Neural progenitor cell (in vitro differentiated cells): ENCODE measurements at regions not wholly inside any gene's neighbourhood (a gene's known extent, or its start where the extent isn't known, plus 50 kb on each side); places are given as distances from the start of the nearest gene placed in this dataset.

ENCODE experiments used
- DNase-seq: peaks from one replicate; pipeline ENCODE4 v3.0.0-alpha.2; 2016; ENCODE audit warnings: low spot score
- H2AFZ ChIP-seq: fragments of 200-600 bp; sonication (generic); replicated peaks from 2 replicates; pipeline ENCODE4 v1.6.1; 2016; ENCODE audit warnings: antibody characterized with exemption
- H3F3A ChIP-seq: fragments of 200-600 bp; sonication (generic); 2 replicates; pipeline ENCODE4 v1.6.1; 2016; ENCODE audit warnings: antibody characterized with exemption, low read depth
- H3K27ac ChIP-seq: fragments of 200-600 bp; sonication (generic); 2 replicates; pipeline ENCODE4 v1.5.1; 2016; ENCODE audit warnings: mild to moderate bottlenecking
- H3K27me3 ChIP-seq: fragments of 200-600 bp; sonication (generic); 2 replicates; pipeline ENCODE4 v1.6.1; 2016; ENCODE audit warnings: mild to moderate bottlenecking, moderate library complexity
- H3K36me3 ChIP-seq: fragments of 200-600 bp; sonication (generic); 2 replicates; pipeline ENCODE4 v1.5.1; 2016
- H3K4me1 ChIP-seq: fragments of 200-600 bp; sonication (generic); 2 replicates; pipeline ENCODE4 v1.6.1; 2016; ENCODE audit warnings: mixed run types
- H3K4me2 ChIP-seq: fragments of 200-600 bp; sonication (generic); 2 replicates; pipeline ENCODE4 v1.6.1; 2016
- H3K4me3 ChIP-seq: fragments of 200-600 bp; sonication (generic); 2 replicates; pipeline ENCODE4 v1.5.1; 2016
- H3K79me2 ChIP-seq: fragments of 200-600 bp; sonication (generic); 2 replicates; pipeline ENCODE4 v1.6.1; 2016; ENCODE audit warnings: low read depth
- H3K9ac ChIP-seq: fragments of 200-600 bp; sonication (generic); 2 replicates; pipeline ENCODE4 v1.6.1; 2016
- H3K9me3 ChIP-seq: fragments of 200-600 bp; sonication (generic); 2 replicates; pipeline ENCODE4 v1.5.1; 2016; ENCODE audit warnings: low read depth
- H4K20me1 ChIP-seq: fragments of 200-600 bp; sonication (generic); 2 replicates; pipeline ENCODE4 v1.6.1; 2016; ENCODE audit warnings: low read depth
- H3K27ac Mint-ChIP-seq: 3 replicates; pipeline ENCODE4 v1.8.0; 2021; ENCODE audit warnings: mixed read lengths
- H3K27me3 Mint-ChIP-seq: 2 replicates; pipeline ENCODE4 v1.8.0; 2022; ENCODE audit warnings: low read depth, mild to moderate bottlenecking, inconsistent platforms, moderate library complexity, mixed read lengths; ENCODE audit not compliant: insufficient read depth
- H3K36me3 Mint-ChIP-seq: 3 replicates; pipeline ENCODE4 v1.8.0; 2021; ENCODE audit warnings: mixed read lengths
- H3K4me1 Mint-ChIP-seq: 3 replicates; pipeline ENCODE4 v1.8.0; 2021; ENCODE audit warnings: mixed read lengths
- H3K4me3 Mint-ChIP-seq: 3 replicates; pipeline ENCODE4 v1.8.0; 2021; ENCODE audit warnings: mild to moderate bottlenecking, moderate library complexity, mixed read lengths
- H3K9me3 Mint-ChIP-seq: 3 replicates; pipeline ENCODE4 v1.8.0; 2020; ENCODE audit warnings: mixed read lengths
- CTCF ChIP-seq: fragments of 200-600 bp; sonication (generic); IDR thresholded peaks from 2 replicates; pipeline ENCODE4 v1.5.1; 2017; ENCODE audit warnings: antibody characterized with exemption, mild to moderate bottlenecking
- EZH2 ChIP-seq: fragments of 200-600 bp; sonication (generic); IDR thresholded peaks from 2 replicates; pipeline ENCODE4 v1.6.1; 2017; ENCODE audit warnings: antibody characterized with exemption, mild to moderate bottlenecking, moderate library complexity
- EZH2phosphoT487 ChIP-seq: fragments of 200-600 bp; sonication (generic); IDR thresholded peaks from 2 replicates; pipeline ENCODE4 v1.6.1; 2017; ENCODE audit warnings: antibody characterized with exemption

GRCh38 chr17:59505610-59506276 lies 59.7 kb upstream of the DHX40 start:
- Histone ChIP-seq H3K36me3 (no peaks in the 10 kb centered on the region), H3K4me1 (peaks cover 7% of the 10 kb centered on the region), H2AFZ (peak overlapping the region; percentile 26), H3K9ac (no peak overlapping the region), H3K9me3 (no peaks in the 10 kb centered on the region), H3K79me2 (no peaks in the 10 kb centered on the region), H3K27ac (no peak overlapping the region), H4K20me1 (no peaks in the 10 kb centered on the region), H3K4me3 (no peak overlapping the region), H3K27me3 (no peaks in the 10 kb centered on the region), H3F3A (peaks cover 4% of the 10 kb centered on the region), H3K4me2 (no peak overlapping the region)
- DNase-seq, result no peak
- Mint-ChIP-seq H3K4me1 (peaks cover 7% of the 10 kb centered on the region), H3K27me3 (peaks cover 4% of the 10 kb centered on the region), H3K4me3 (no peak overlapping the region), H3K9me3 (no peaks in the 10 kb centered on the region), H3K27ac (no peak overlapping the region), H3K36me3 (no peaks in the 10 kb centered on the region)
- TF ChIP-seq EZH2phosphoT487 (no peak), EZH2 (no peak), CTCF (no peak)

- H3K4me3 ChIP-seq, result no peak overlapping the region
- Mint-ChIP-seq H3K4me1 (no peaks in the 10 kb centered on the region), H3K27ac (no peak overlapping the region), H3K4me3 (no peak overlapping the region), H3K9me3 (no peaks in the 10 kb centered on the region), H3K36me3 (no peaks in the 10 kb centered on the region), H3K27me3 (peaks cover 4% of the 10 kb centered on the region)
- H2AFZ ChIP-seq, result no peak overlapping the region
- TF ChIP-seq EZH2 (no peak), EZH2phosphoT487 (no peak), CTCF (no peak)
- H3K9me3 ChIP-seq, result no peaks in the 10 kb centered on the region
- H3K4me1 ChIP-seq, result no peaks in the 10 kb centered on the region
- H4K20me1 ChIP-seq, result no peaks in the 10 kb centered on the region
- H3K27me3 ChIP-seq, result no peaks in the 10 kb centered on the region
- DNase-seq, result no peak
- H3K36me3 ChIP-seq, result no peaks in the 10 kb centered on the region
- no peak overlapping the region for H3K4me2 ChIP-seq
- no peak overlapping the region for H3K27ac ChIP-seq
- no peaks in the 10 kb centered on the region for H3F3A ChIP-seq
- no peaks in the 10 kb centered on the region for H3K79me2 ChIP-seq
- no peak overlapping the region for H3K9ac ChIP-seq
Observed at GRCh38 chr17:59506894-59507726, 58.3 kb upstream of the DHX40 start.

- Mint-ChIP-seq H3K4me3 (no peak overlapping the region), H3K4me1 (peaks cover 2% of the 10 kb centered on the region), H3K9me3 (no peaks in the 10 kb centered on the region), H3K36me3 (no peaks in the 10 kb centered on the region), H3K27ac (no peak overlapping the region), H3K27me3 (peaks cover 4% of the 10 kb centered on the region)
- H3K4me2 ChIP-seq, result no peak overlapping the region
- DNase-seq, result peak; percentile 12
- H3K79me2 ChIP-seq, result no peaks in the 10 kb centered on the region
- H3K4me1 ChIP-seq, result peaks cover 4% of the 10 kb centered on the region
- no peaks in the 10 kb centered on the region for H3K36me3 ChIP-seq
- no peaks in the 10 kb centered on the region for H4K20me1 ChIP-seq
- no peak for TF ChIP-seq CTCF
- TF ChIP-seq EZH2phosphoT487, result no peak
- TF ChIP-seq EZH2, result no peak
- H2AFZ ChIP-seq, result no peak overlapping the region
- H3K9ac ChIP-seq, result no peak overlapping the region
- no peak overlapping the region for H3K27ac ChIP-seq
- no peaks in the 10 kb centered on the region for H3F3A ChIP-seq
- no peaks in the 10 kb centered on the region for H3K27me3 ChIP-seq
- H3K9me3 ChIP-seq, result no peaks in the 10 kb centered on the region
- H3K4me3 ChIP-seq, result no peak overlapping the region
Observed at GRCh38 chr17:59508999-59509625, 56.3 kb upstream of the DHX40 start.
